ENCODE measurements at regions not wholly inside any gene's neighbourhood (a gene's known extent, or its start where the extent isn't known, plus 50 kb on each side); places are given as distances from the start of the nearest gene placed in this dataset.

- DNase-seq = no peak
- no peaks in the 10 kb centered on the region for H3K4me1 Mint-ChIP-seq
- no peak for TF ChIP-seq CTCF (conservative IDR thresholded peaks at IDR 0.05)
- H3K9me3 Mint-ChIP-seq = peaks cover 10% of the 10 kb centered on the region
- Histone ChIP-seq H3K27me3 (ENCODE audit: control insufficient read depth, insufficient read depth, low read length, poor library complexity, severe bottlenecking) (no peaks in the 10 kb centered on the region), H3K4me3 (ENCODE audit: low read length) (no peak overlapping the region), H3K27ac (ENCODE audit: low read depth, low read length) (no peak overlapping the region), H3K9ac (ENCODE audit: extremely low read depth, low read length, poor library complexity, severe bottlenecking) (no peak overlapping the region), H3K36me3 (ENCODE audit: control insufficient read depth, insufficient read depth, low read length) (no peaks in the 10 kb centered on the region), H3K4me1 (ENCODE audit: control insufficient read depth, insufficient read depth, low read length) (no peaks in the 10 kb centered on the region), H3K9me3 (ENCODE audit: control insufficient read depth, low read length) (peaks cover 15% of the 10 kb centered on the region)
- H3K4me3 Mint-ChIP-seq = no peak overlapping the region
- H3K27ac Mint-ChIP-seq = no peak overlapping the region
- WGBS, 2 experiments (ENCODE audit: insufficient coverage in 1 of 2, insufficient read length in 1 of 2) = 93 to 100% methylated on average over 2 of the region's 2 CpGs
- H3K27me3 Mint-ChIP-seq (ENCODE audit: insufficient read depth) = no peaks in the 10 kb centered on the region
- H3K36me3 Mint-ChIP-seq (ENCODE audit: low read depth) = peaks cover 1% of the 10 kb centered on the region
Observed at GRCh38 chr10:53115660-53116059, 343.1 kb upstream of the MBL2 start.

GRCh38 chr10:53111529-53111928, 338.9 kb upstream of the MBL2 start:
- peaks cover 2% of the 10 kb centered on the region for H3K36me3 Mint-ChIP-seq (ENCODE audit: low read depth)
- WGBS, 2 experiments (ENCODE audit: insufficient coverage in 1 of 2, insufficient read length in 1 of 2) = 89% methylated on average over 5 of the region's 5 CpGs; no CpG with 5 or more reads in 1 of the 2 experiments

DNA sequence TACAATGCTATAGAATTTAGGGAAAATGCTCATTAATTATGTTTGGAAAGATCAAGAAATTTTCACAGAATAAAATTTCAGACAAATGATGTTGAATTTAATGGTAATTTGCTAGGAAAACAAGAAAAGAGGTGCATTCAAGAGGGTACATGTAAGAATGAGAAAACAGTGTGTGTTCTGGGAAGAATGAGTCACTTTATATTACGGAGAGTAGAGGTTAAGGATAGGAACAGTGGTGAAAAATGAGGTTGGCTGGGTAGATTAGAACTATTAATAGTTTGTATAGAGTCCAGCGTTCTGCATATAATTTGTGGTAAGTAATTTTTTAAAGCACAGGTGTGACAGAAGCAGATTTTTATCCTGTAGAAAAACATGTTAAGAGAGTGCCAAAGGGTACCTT, 336.7 kb upstream of the MBL2 start:
- no peak for TF ChIP-seq CTCF (conservative IDR thresholded peaks at IDR 0.05)
- Mint-ChIP-seq H3K4me1 (no peaks in the 10 kb centered on the region), H3K4me3 (no peak overlapping the region), H3K27me3 (ENCODE audit: insufficient read depth) (no peaks in the 10 kb centered on the region), H3K9me3 (peaks cover 6% of the 10 kb centered on the region), H3K36me3 (ENCODE audit: low read depth) (peaks cover 2% of the 10 kb centered on the region), H3K27ac (no peak overlapping the region)
- Histone ChIP-seq H3K36me3 (ENCODE audit: control insufficient read depth, insufficient read depth, low read length) (no peaks in the 10 kb centered on the region), H3K27me3 (ENCODE audit: control insufficient read depth, insufficient read depth, low read length, poor library complexity, severe bottlenecking) (no peaks in the 10 kb centered on the region), H3K9me3 (ENCODE audit: control insufficient read depth, low read length) (peaks cover 5% of the 10 kb centered on the region), H3K27ac (ENCODE audit: low read depth, low read length) (no peak overlapping the region), H3K4me3 (ENCODE audit: low read length) (no peak overlapping the region), H3K9ac (ENCODE audit: extremely low read depth, low read length, poor library complexity, severe bottlenecking) (no peak overlapping the region), H3K4me1 (ENCODE audit: control insufficient read depth, insufficient read depth, low read length) (no peaks in the 10 kb centered on the region)
- DNase-seq = no peak
- WGBS, 2 experiments (ENCODE audit: insufficient coverage in 1 of 2, insufficient read length in 1 of 2) = 92 to 93% methylated on average over 2 of the region's 2 CpGs

More at GRCh38 chr10:53111529-53111928, 338.9 kb upstream of the MBL2 start:
- no peak for TF ChIP-seq CTCF (conservative IDR thresholded peaks at IDR 0.05)
- Mint-ChIP-seq H3K9me3 (peaks cover 8% of the 10 kb centered on the region), H3K27ac (no peak overlapping the region), H3K27me3 (ENCODE audit: insufficient read depth) (no peaks in the 10 kb centered on the region), H3K4me3 (no peak overlapping the region), H3K4me1 (no peaks in the 10 kb centered on the region)
- Histone ChIP-seq H3K9ac (ENCODE audit: extremely low read depth, low read length, poor library complexity, severe bottlenecking) (no peak overlapping the region), H3K9me3 (ENCODE audit: control insufficient read depth, low read length) (peaks cover 6% of the 10 kb centered on the region), H3K4me1 (ENCODE audit: control insufficient read depth, insufficient read depth, low read length) (no peaks in the 10 kb centered on the region), H3K4me3 (ENCODE audit: low read length) (no peak overlapping the region), H3K27ac (ENCODE audit: low read depth, low read length) (no peak overlapping the region), H3K36me3 (ENCODE audit: control insufficient read depth, insufficient read depth, low read length) (no peaks in the 10 kb centered on the region), H3K27me3 (ENCODE audit: control insufficient read depth, insufficient read depth, low read length, poor library complexity, severe bottlenecking) (no peaks in the 10 kb centered on the region)
- DNase-seq = no peak

All from endodermal cell (in vitro differentiated cells).